Muscle of leg (tissue), 3 donors: ENCODE measurements at regions not wholly inside any gene's neighbourhood (a gene's known extent, or its start where the extent isn't known, plus 50 kb on each side); places are given as distances from the start of the nearest gene placed in this dataset.

Experiments
- DNase-seq: peaks from one replicate; pipeline ENCODE4 v3.0.0; 2013
- H3K27ac ChIP-seq: one replicate; pipeline ENCODE4 v1.5.1; 2013; ENCODE audit warnings: mild to moderate bottlenecking, low read length, control low read depth
- H3K27me3 ChIP-seq: one replicate; pipeline ENCODE4 v1.6.1; 2013; ENCODE audit warnings: low read length; ENCODE audit not compliant: control insufficient read depth, insufficient read depth
- H3K36me3 ChIP-seq: one replicate; pipeline ENCODE4 v1.6.1; 2013; ENCODE audit warnings: low read length; ENCODE audit not compliant: control insufficient read depth, insufficient read depth
- H3K4me1 ChIP-seq: one replicate; pipeline ENCODE4 v1.6.1; 2013; ENCODE audit warnings: low read length; ENCODE audit not compliant: control insufficient read depth, insufficient read depth
- H3K4me3 ChIP-seq: one replicate; pipeline ENCODE4 v1.5.1; 2013; ENCODE audit warnings: low read length, control low read depth
- H3K9me3 ChIP-seq: replicated peaks from 2 replicates; pipeline ENCODE4 v1.6.1; 2013; ENCODE audit warnings: low read depth, low read length; ENCODE audit not compliant: control insufficient read depth
- WGBS: methylation state at CpG from one replicate; pipeline ENCODE4 v1.1.5; 2013; ENCODE audit warnings: missing lambda C conversion rate; ENCODE audit not compliant: insufficient coverage; 5-methylcytosine and 5-hydroxymethylcytosine counted together

DNA sequence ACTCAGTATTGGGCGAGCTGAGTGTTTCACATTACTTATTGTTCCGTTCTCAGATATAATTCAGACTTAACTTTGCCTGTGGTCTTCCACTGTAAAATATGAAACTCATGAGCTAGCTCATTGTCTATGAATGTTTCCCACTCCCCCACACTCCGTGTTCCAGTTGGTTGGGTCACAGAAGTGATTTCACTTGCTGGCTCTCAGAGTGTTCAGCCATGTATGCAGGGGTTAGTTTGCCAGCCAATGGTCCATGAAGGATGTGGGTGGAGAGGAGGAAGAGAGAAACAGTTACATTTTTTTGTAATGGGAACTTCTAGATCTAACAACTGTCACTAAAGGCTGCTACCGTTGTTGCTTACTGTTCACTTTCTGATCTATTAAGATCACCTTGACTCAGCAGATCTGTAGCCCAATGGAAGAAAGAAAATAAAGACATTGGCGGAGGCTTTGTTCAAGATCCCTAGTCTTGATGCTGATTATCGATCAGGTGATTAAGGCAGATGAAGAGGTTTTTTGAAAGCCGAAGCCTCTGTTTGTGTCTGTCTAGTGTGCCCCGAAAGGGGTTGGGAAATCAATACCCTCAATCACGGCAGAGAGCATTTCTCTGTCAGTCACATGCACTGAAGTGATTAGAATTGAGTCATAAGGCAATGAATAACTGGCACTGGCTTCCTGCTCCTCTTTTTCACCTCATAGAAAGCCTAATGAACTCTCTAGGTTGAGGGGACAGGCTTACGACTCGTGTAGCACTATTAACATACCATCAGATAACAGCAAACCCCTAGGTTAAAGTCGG is 279.7 kb upstream of the FIGN start:
- peaks cover 5% of the 10 kb centered on the region for H3K4me1 ChIP-seq
- WGBS, result 100% methylated on average over 2 of the region's 12 CpGs
- H3K27me3 ChIP-seq, result no peaks in the 10 kb centered on the region
- H3K4me3 ChIP-seq, result no peak overlapping the region
- H3K27ac ChIP-seq, result no peak overlapping the region
- H3K9me3 ChIP-seq, result no peaks in the 10 kb centered on the region
- H3K36me3 ChIP-seq, result no peaks in the 10 kb centered on the region
- DNase-seq, result peak; percentile 68

DNA sequence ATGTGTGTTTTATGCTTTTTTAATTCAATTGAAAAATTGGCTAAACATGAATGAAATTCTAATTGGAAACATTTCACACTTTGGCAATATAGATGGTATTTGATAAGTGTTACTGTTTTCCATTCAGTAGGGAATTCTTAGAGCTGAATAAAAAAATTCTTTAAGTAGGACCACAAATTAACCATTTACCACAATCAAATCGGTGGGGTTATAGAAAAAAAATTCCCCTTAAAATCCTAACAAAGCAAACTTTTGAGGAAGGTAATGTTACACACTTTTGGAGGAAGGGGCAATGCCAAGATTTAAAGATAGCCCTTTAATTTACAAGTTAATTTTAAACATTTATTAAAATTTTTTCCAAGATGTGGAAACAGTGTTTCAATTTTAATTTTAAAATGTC is 279.0 kb upstream of the FIGN start:
- Histone ChIP-seq H3K27ac (no peak overlapping the region), H3K9me3 (no peaks in the 10 kb centered on the region), H3K36me3 (no peaks in the 10 kb centered on the region), H3K4me3 (no peak overlapping the region), H3K27me3 (no peaks in the 10 kb centered on the region), H3K4me1 (peaks cover 5% of the 10 kb centered on the region)
- no CpG with 5 or more reads among the region's 1 CpG for WGBS
- DNase-seq, result no peak

DNA sequence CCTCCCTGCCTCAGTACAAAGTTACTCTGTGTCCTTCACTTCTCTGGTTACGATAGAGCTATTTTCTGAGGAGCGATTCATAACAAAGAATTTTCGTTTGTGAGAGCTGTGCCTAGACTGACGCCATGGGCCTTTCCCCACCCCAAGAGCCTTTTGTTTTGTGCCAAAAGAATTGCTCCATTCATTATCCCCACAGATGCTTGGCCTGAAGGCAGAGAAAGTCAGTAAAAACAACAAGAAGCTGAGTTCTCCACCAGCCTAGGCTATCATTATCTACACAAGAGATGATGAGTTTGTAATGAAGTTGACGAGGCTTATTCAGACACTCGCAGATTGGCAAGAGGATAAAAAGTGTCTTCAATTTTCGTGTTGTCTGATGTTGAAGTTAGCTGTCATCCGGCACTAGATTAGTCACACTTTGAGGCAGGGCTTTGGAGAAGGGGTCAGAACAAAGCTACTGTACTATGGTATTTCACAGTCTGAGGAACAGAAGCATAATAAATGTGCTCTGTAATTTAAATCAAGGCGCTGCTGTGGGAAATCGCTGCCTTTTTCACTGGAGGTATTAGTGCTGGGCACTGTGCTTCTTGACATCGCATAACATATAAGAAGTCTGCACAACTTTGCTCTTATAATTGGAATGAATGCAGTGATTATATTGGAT is 278.4 kb upstream of the FIGN start:
- H3K9me3 ChIP-seq, result no peaks in the 10 kb centered on the region
- H3K4me1 ChIP-seq, result peaks cover 5% of the 10 kb centered on the region
- 84% methylated on average over 7 of the region's 11 CpGs for WGBS
- H3K27ac ChIP-seq, result peak overlapping the region; percentile 3
- no peak overlapping the region for H3K4me3 ChIP-seq
- no peaks in the 10 kb centered on the region for H3K27me3 ChIP-seq
- no peaks in the 10 kb centered on the region for H3K36me3 ChIP-seq
- peak; percentile 59 for DNase-seq

DNA sequence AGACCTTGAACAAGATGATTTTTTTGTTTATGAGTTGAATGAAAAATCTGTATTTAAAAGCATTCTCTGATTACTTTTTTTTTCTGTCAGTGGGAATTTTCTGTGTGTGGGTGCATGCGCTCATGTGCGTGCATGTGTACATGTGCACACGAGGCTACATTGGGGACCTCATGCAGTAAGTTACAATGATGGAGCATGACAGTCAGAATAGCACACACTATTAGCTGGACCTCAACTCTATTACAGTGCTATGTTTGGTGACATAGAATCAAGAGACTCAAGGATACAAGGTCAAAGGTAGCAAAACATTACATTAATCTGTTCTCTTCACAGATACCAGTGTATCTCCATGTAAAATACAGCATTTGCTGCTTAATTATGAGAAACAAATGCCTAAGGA is 276.8 kb upstream of the FIGN start:
- peaks cover 5% of the 10 kb centered on the region for H3K4me1 ChIP-seq
- no peaks in the 10 kb centered on the region for H3K36me3 ChIP-seq
- H3K27ac ChIP-seq, result no peak overlapping the region
- WGBS, result no CpG with 5 or more reads among the region's 3 CpGs
- H3K9me3 ChIP-seq, result no peaks in the 10 kb centered on the region
- H3K27me3 ChIP-seq, result no peaks in the 10 kb centered on the region
- DNase-seq, result no peak
- H3K4me3 ChIP-seq, result no peak overlapping the region

DNA sequence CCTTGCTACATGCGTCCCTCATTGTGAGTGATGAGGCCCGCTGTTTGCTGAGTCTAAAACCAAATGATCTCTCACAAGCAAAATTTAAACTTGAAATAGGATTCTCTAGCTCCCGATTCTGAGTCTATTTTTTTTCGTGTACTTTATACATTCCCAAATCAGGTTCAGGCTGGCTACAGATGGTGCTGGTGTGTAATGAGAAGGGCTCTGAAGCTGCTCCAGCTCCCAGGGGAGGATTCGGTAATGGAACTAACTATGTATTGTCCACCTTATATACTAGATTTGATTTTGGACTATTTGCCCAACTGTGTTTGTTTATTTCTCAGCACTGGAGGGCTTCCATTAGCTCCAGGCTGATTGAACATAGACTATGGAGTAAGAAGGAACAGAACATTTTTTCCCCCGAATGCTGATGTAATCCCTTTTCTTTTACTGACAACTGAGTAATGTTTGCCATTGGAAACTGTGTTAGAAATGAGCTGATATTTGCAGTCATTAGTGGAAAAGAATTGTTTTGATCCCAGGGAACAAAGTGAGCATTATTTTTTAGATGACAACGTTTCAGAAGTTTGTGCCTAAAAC is 274.0 kb upstream of the FIGN start:
- no peak for DNase-seq
- H3K9me3 ChIP-seq, result no peaks in the 10 kb centered on the region

DNA sequence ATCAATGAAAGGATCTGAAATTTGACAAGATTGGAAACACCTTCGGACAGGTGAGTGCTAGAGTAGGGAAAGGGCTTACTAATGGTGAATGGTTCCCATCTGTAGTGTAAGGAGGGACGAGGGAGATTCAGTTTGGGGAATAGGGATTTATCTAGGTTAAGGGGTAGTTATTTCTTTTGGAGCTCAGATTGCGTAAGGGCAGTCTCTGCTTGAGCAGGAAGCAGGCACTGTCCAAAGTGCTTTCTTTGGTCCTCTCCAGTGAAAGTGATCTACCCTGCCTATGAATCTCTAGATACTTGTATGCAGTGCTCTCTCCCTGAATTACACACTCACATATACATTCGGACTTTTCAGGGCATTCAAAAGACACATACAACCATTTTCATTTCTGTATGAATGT is 272.9 kb upstream of the FIGN start:
- H3K4me3 ChIP-seq, result no peak overlapping the region
- H3K27ac ChIP-seq, result no peak overlapping the region
- H3K27me3 ChIP-seq, result no peaks in the 10 kb centered on the region
- WGBS, result 100% methylated on average over 1 of the region's 4 CpGs
- H3K9me3 ChIP-seq, result no peaks in the 10 kb centered on the region
- DNase-seq, result no peak
- no peaks in the 10 kb centered on the region for H3K4me1 ChIP-seq
- no peaks in the 10 kb centered on the region for H3K36me3 ChIP-seq

More for the DNA sequence above, 274.0 kb upstream of the FIGN start:
- H3K27ac ChIP-seq, result no peak overlapping the region
- H3K27me3 ChIP-seq, result no peaks in the 10 kb centered on the region
- WGBS, result no CpG with 5 or more reads among the region's 7 CpGs
- no peak overlapping the region for H3K4me3 ChIP-seq
- H3K4me1 ChIP-seq, result peaks cover 2% of the 10 kb centered on the region
- no peaks in the 10 kb centered on the region for H3K36me3 ChIP-seq

DNA sequence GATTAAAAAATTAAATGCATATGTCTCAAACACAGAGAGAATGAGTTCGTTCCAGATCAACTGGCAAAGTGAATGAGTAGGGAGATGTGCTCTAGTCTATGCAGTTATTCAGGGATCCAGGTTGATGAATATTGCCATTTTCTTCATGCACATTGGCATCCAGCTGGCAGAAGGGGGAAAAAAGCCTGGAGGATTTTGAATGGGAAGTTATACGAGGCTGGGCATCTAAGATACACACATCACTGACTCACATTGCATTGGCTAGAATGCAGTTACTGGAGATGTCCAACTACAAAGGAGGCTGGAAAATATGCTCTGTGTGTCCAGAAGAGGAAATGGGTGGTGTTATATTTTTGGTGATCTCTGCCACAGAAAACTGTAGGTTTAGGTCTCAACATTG is 270.9 kb upstream of the FIGN start:
- no peaks in the 10 kb centered on the region for H3K27me3 ChIP-seq
- no peaks in the 10 kb centered on the region for H3K4me1 ChIP-seq
- no peak overlapping the region for H3K4me3 ChIP-seq
- no peak overlapping the region for H3K27ac ChIP-seq
- no peaks in the 10 kb centered on the region for H3K9me3 ChIP-seq
- no CpG with 5 or more reads among the region's 2 CpGs for WGBS
- DNase-seq, result no peak
- no peaks in the 10 kb centered on the region for H3K36me3 ChIP-seq

DNA sequence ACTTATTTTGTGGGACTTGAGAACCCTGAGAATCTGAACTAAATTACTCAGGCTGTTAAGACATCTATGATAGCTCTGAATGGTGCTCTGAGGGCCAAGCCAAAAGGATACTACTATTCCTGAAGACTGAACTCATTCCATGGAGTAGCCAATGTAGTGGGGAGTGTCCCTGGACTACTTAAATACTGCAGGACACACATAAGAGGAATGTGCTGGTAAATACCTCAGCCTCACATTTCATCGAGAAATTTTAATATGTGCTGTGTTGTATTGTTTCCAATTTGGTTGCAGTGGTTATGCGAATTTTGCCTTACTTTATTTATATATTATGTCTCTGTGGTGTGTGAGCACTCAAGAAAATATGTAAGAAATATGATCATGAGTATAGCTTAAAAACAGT is 264.4 kb upstream of the FIGN start:
- Histone ChIP-seq H3K9me3 (no peaks in the 10 kb centered on the region), H3K36me3 (no peaks in the 10 kb centered on the region), H3K4me1 (no peaks in the 10 kb centered on the region), H3K4me3 (no peak overlapping the region), H3K27ac (no peak overlapping the region), H3K27me3 (no peaks in the 10 kb centered on the region)
- no CpG with 5 or more reads among the region's 2 CpGs for WGBS
- no peak for DNase-seq

DNA sequence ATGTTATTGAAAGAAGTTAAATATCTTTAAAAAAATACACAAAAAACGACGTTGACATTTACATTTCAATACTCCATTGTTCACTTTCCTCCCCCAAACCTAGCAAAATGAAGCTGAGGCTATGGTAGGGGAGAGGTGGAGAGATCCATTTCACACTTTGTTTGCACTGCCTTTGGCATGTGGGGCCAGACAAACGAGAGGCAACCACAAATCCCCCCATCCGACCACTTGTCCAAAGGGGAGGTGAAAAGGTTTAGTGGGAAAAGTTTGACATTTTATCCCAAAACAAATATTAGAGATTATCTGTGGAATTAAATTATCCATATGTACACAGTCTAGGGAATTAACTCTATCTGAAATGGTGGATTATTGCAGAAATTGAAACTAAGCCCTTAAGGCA is 261.7 kb upstream of the FIGN start:
- WGBS, result no CpG with 5 or more reads among the region's 4 CpGs
- no peak for DNase-seq
- Histone ChIP-seq H3K27ac (no peak overlapping the region), H3K9me3 (no peaks in the 10 kb centered on the region), H3K4me1 (no peaks in the 10 kb centered on the region), H3K4me3 (no peak overlapping the region), H3K27me3 (no peaks in the 10 kb centered on the region), H3K36me3 (no peaks in the 10 kb centered on the region)

DNA sequence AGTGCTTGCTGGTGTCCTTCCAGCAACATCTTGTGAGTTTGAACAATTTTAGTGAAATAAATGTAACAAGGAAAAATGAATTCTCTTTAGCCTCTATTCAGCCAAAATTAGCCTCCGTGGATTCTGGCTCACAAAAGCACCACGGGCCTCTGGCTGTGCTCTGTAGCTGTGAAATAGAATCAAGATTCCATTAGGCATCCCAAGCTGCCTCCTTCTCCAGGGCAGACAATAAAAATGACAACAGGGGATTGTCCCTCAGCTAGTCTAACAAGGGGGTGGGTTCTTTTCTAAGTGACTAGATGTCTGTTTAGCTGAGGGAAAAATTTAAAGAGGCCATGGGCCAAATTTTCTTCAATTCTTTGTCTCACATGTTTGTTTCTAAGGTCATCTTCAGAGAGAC is 254.7 kb upstream of the FIGN start:
- WGBS, result no CpG with 5 or more reads among the region's 2 CpGs
- H3K36me3 ChIP-seq, result no peaks in the 10 kb centered on the region
- no peaks in the 10 kb centered on the region for H3K27me3 ChIP-seq
- no peak for DNase-seq
- no peak overlapping the region for H3K4me3 ChIP-seq
- H3K4me1 ChIP-seq, result no peaks in the 10 kb centered on the region
- H3K27ac ChIP-seq, result no peak overlapping the region
- H3K9me3 ChIP-seq, result no peaks in the 10 kb centered on the region
